Liver (tissue), 3 donors: ENCODE measurements at regions not wholly inside any gene's neighbourhood (a gene's known extent, or its start where the extent isn't known, plus 50 kb on each side); places are given as distances from the start of the nearest gene placed in this dataset.

Experiments used
- CTCF ChIP-seq: fragments of 150-350 bp; IDR thresholded peaks from 2 replicates; pipeline ENCODE4 v1.5.1; 2017; ENCODE audit warnings: improper control_type of control experiment, low read depth, low read length; ENCODE audit not compliant: missing input control
- HNF4G ChIP-seq: IDR thresholded peaks from 2 replicates; pipeline ENCODE4 v1.6.1; 2016; ENCODE audit warnings: antibody characterized with exemption
- JUND ChIP-seq, 2 donors: IDR thresholded peaks; 2 replicates each; pipeline ENCODE4 v1.6.1; 2016; ENCODE audit warnings: antibody characterized with exemption in 2 of 2
- RAD21 ChIP-seq, 2 donors: IDR thresholded peaks; 2 replicates each; pipeline ENCODE4 v1.6.1; 2016; ENCODE audit warnings: antibody characterized with exemption in 2 of 2, mild to moderate bottlenecking in 2 of 2
- REST ChIP-seq: IDR thresholded peaks from 2 replicates; pipeline ENCODE4 v1.6.1; 2016; ENCODE audit warnings: antibody characterized with exemption, mild to moderate bottlenecking
- RXRA ChIP-seq, 2 donors: IDR thresholded peaks; 2 replicates each; pipeline ENCODE4 v1.6.1; 2017 to 2018; ENCODE audit warnings: antibody characterized with exemption in 2 of 2, mild to moderate bottlenecking in 1 of 2
- SP1 ChIP-seq: IDR thresholded peaks from 2 replicates; pipeline ENCODE4 v1.6.1; 2018; ENCODE audit warnings: antibody characterized with exemption, mild to moderate bottlenecking
- YY1 ChIP-seq: IDR thresholded peaks from 2 replicates; pipeline ENCODE4 v1.6.1; 2016; ENCODE audit warnings: antibody characterized with exemption, mild to moderate bottlenecking
- ZBTB33 ChIP-seq: IDR thresholded peaks from 2 replicates; pipeline ENCODE4 v1.6.1; 2016; ENCODE audit warnings: antibody characterized with exemption
- donor health status: healthy.
- donor health status: healthy.

GRCh38 chr9:22279636-22280035, 167.0 kb upstream of the DMRTA1 start:
- TF ChIP-seq CTCF = no peak
- no peak for TF ChIP-seq ZBTB33
- TF ChIP-seq REST = no peak
- no peak for TF ChIP-seq JUND (IDR thresholded peaks at IDR 0.05)
- TF ChIP-seq RXRA (IDR thresholded peaks at IDR 0.05) = no peak
- no peak for TF ChIP-seq HNF4G
- no peak for TF ChIP-seq YY1
- TF ChIP-seq RAD21 (IDR thresholded peaks at IDR 0.05) = no peak
- no peak for TF ChIP-seq SP1
